ENCODE measurements at regions not wholly inside any gene's neighbourhood (a gene's known extent, or its start where the extent isn't known, plus 50 kb on each side); places are given as distances from the start of the nearest gene placed in this dataset.
A peak's percentile ranks its signal among the peaks of the same experiment; 100 is the strongest.

DNA sequence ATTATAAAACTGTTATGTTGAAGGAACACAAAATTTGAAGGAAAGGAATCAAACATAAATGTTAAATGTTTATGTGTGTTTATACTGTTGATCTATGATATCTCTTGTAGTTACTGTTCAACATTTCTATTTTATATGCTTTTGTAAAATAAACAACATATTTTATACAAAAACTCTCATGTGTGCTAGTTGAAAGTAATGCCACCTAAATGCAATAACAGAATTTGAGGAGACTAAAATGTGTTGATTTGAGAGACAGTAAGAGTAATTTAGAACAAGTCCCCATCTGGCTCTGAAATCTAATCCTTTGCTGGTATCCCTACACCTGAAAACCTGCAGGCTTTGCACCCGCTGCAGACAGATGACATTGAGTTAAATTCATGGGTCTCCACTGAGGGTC is 95.7 kb upstream of the TOP3B start:
- H3K4me3 ChIP-seq = no peak overlapping the region
- intact Hi-C loops (cut with DNase I) = no loop called here
- DNase-seq (no peak), ATAC-seq (no peak)
- H3K9me3 ChIP-seq = no peaks in the 10 kb centered on the region
- TF ChIP-seq, protein P1, sequence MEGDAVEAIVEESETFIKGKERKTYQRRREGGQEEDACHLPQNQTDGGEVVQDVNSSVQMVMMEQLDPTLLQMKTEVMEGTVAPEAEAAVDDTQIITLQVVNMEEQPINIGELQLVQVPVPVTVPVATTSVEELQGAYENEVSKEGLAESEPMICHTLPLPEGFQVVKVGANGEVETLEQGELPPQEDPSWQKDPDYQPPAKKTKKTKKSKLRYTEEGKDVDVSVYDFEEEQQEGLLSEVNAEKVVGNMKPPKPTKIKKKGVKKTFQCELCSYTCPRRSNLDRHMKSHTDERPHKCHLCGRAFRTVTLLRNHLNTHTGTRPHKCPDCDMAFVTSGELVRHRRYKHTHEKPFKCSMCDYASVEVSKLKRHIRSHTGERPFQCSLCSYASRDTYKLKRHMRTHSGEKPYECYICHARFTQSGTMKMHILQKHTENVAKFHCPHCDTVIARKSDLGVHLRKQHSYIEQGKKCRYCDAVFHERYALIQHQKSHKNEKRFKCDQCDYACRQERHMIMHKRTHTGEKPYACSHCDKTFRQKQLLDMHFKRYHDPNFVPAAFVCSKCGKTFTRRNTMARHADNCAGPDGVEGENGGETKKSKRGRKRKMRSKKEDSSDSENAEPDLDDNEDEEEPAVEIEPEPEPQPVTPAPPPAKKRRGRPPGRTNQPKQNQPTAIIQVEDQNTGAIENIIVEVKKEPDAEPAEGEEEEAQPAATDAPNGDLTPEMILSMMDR (IDR thresholded peaks at IDR 0.05) = no peak
- no peaks in the 10 kb centered on the region for H3K4me1 ChIP-seq
- H3K27ac ChIP-seq = no peak overlapping the region
- H3K27me3 ChIP-seq (ENCODE audit: low read depth) = peaks cover 9% of the 10 kb centered on the region
- no peaks in the 10 kb centered on the region for H3K36me3 ChIP-seq

DNA sequence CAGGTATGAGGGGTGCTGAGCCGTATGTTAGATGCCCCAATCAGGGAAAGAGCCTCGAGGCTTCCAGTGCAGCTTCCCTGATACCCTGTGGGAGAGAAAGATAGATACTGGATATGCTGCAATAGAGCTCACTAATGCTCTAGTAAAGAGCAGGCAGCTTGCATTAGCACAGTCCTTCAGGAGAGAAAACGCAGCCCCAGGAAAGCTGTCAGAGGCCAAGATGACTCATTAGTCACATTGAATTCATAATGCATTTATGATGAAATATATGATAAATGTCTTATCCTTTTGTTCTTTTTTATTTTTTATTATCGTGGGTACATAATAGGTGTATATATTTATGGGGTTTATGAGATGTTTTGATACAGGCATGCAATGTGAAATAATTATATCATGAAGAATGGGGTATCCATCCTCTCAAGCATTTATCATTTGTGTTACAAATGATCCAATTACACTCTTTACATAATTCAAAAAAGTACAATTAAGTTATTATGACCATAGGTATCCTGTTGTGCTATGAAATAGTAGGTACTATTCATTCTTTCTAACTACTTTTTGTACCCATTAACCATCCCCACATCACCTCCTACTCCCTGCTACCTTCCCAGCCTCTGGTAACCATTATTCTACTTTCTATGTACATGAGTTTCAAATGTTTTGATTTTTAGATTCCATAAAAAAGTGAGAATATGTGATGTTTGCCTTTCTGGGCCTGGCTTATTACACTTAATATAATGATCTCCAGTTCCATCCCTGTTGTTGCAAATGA is 94.5 kb upstream of the TOP3B start:
- TF ChIP-seq, protein P1 (IDR thresholded peaks at IDR 0.05) = no peak
- peaks cover 9% of the 10 kb centered on the region for H3K27me3 ChIP-seq (ENCODE audit: low read depth)
- H3K9me3 ChIP-seq = no peaks in the 10 kb centered on the region
- no peak for DNase-seq
- intact Hi-C loops (cut with DNase I) = no loop called here
- no peaks in the 10 kb centered on the region for H3K36me3 ChIP-seq
- no peak overlapping the region for H3K27ac ChIP-seq
- ATAC-seq = no peak
- H3K4me3 ChIP-seq = no peak overlapping the region
- H3K4me1 ChIP-seq = no peaks in the 10 kb centered on the region

DNA sequence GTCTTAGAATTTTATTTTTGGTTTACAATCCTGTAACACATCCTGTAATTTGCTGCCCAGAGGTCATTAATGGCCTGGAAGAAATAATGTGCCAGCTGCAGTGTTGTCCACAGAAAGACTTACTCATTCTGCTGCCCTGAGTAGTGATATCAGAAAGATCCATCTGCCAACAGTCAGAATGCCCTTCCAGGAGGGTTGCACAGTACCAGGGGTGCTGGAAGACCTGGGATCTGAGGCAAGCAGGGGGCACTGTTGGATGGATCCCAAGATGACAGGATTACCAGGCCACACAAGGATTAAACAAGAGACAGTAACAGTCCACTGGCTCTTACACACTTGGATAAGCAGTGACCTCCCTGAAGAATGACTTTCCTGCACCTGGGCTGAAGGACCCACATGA is 93.8 kb upstream of the TOP3B start:
- no peaks in the 10 kb centered on the region for H3K36me3 ChIP-seq
- H3K27me3 ChIP-seq (ENCODE audit: low read depth) = peaks cover 9% of the 10 kb centered on the region
- H3K4me3 ChIP-seq = no peak overlapping the region
- ATAC-seq (no peak), DNase-seq (no peak)
- H3K27ac ChIP-seq = no peak overlapping the region
- TF ChIP-seq, protein P1 (IDR thresholded peaks at IDR 0.05) = no peak
- intact Hi-C loops (cut with DNase I) = no loop called here
- H3K9me3 ChIP-seq = no peaks in the 10 kb centered on the region
- H3K4me1 ChIP-seq = no peaks in the 10 kb centered on the region

DNA sequence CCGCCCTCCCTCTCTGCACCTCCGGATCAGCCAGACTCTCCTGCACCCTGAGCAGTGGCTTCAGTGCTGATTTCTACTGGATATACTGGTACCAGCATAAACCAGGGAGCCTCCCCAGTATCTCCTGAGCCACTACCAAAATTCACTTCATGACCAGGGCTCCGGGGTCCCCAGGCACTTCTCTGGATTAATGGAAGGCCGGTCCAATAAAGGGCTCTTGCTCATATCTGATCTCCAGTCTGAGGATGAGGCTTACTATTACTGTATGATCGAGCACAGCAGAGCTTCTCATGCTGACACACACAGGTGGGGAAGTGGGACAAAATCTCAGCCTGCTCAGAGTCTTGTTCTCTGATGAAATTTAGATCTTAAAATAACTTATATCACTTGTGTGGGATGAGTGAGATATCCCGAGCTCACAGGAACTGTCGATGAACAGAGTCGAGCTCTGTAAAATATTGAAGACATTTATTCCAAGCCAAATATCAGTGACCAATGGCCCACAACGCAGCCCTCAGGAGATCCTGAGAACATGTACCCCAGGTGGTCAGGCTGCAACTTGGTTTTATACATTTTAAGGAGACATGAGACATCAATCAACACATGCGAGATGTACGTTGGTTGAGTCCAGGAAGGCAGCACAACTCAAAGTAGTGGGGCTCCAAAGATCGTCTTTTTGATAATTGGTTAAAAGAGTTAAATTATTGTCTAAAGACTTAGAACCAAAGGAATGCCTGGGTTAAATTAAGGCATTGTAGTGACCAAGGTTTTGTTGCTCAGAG is 93.0 kb upstream of the TOP3B start:
- no peak overlapping the region for H3K4me3 ChIP-seq
- TF ChIP-seq, protein P1 (IDR thresholded peaks at IDR 0.05) = no peak
- no peaks in the 10 kb centered on the region for H3K4me1 ChIP-seq
- H3K9me3 ChIP-seq = no peaks in the 10 kb centered on the region
- intact Hi-C loops (cut with DNase I) = no loop called here
- no peak overlapping the region for H3K27ac ChIP-seq
- H3K36me3 ChIP-seq = no peaks in the 10 kb centered on the region
- DNase-seq = no peak
- H3K27me3 ChIP-seq (ENCODE audit: low read depth) = peaks cover 9% of the 10 kb centered on the region
- no peak for ATAC-seq

DNA sequence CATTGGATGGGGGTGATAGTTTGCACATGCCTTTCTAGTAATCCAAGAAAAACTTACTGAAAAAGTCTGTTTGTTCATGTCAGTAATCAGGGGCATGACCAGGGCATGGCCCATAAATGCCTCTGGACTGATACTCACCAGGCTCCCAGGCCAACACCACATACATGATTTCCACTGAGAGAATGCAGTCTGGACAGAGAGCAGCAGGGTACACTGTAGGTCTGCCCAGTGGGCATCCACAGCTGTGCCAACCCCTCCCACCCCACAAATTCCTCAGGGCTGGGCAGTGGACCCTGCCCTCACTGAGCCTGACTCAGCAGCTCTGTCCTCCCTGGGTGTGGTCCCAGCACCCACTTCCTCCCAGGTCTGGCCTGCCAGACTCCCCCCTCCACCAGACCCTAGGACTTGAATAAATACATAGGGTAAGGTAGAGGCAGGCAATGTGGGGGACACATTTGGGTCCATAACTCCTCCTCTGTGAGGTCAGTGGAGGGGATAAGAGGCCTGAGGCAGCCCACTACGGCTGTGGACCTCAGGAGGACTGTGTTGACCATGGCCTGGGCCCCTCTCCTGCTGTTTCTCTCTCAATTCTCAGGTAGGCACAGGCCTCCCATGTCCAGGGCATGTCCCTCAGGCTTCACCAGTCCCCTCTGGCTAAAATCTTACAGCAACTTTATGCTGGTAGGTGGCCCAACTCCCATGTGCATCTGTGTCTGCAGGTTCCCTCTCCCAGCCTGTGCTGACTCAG is 92.2 kb upstream of the TOP3B start:
- Histone ChIP-seq H3K27ac (no peak overlapping the region), H3K4me1 (no peaks in the 10 kb centered on the region), H3K27me3 (ENCODE audit: low read depth) (peaks cover 8% of the 10 kb centered on the region), H3K4me3 (no peak overlapping the region), H3K36me3 (no peaks in the 10 kb centered on the region), H3K9me3 (no peaks in the 10 kb centered on the region)
- TF ChIP-seq, protein P1 (IDR thresholded peaks at IDR 0.05) = no peak
- DNase-seq = no peak
- intact Hi-C loops (cut with DNase I) = no loop called here
- peak in 1 of 2 donors; percentile 34 for ATAC-seq
